Liver (tissue), 3 donors: ENCODE measurements at regions not wholly inside any gene's neighbourhood (a gene's known extent, or its start where the extent isn't known, plus 50 kb on each side); places are given as distances from the start of the nearest gene placed in this dataset.

Source experiments
- ATF3 ChIP-seq: IDR thresholded peaks from 2 replicates; pipeline ENCODE4 v1.6.1; 2016; ENCODE audit warnings: antibody characterized with exemption
- CTCF ChIP-seq: fragments of 150-350 bp; IDR thresholded peaks from 2 replicates; pipeline ENCODE4 v1.5.1; 2017; ENCODE audit warnings: improper control_type of control experiment, low read depth, low read length; ENCODE audit not compliant: missing input control
- EGR1 ChIP-seq, 2 donors: IDR thresholded peaks; 2 replicates each; pipeline ENCODE4 v1.6.1; 2016 to 2018; ENCODE audit warnings: antibody characterized with exemption in 2 of 2, low read depth in 2 of 2
- GABPA ChIP-seq, 2 donors: IDR thresholded peaks in 1 of 2; conservative IDR thresholded peaks in 1 of 2; 2 replicates each; pipeline ENCODE4 v1.6.1; 2016; ENCODE audit warnings: antibody characterized with exemption in 2 of 2, mild to moderate bottlenecking in 1 of 2, moderate library complexity in 1 of 2
- HNF4A ChIP-seq, 2 donors: conservative IDR thresholded peaks; 2 replicates each; pipeline ENCODE4 v1.6.1; 2016; ENCODE audit warnings: antibody characterized with exemption in 2 of 2, mild to moderate bottlenecking in 2 of 2
- HNF4G ChIP-seq: IDR thresholded peaks from 2 replicates; pipeline ENCODE4 v1.6.1; 2016; ENCODE audit warnings: antibody characterized with exemption
- MAX ChIP-seq: IDR thresholded peaks from 2 replicates; pipeline ENCODE4 v1.6.1; 2016; ENCODE audit warnings: antibody characterized with exemption
- RAD21 ChIP-seq, 2 donors: IDR thresholded peaks; 2 replicates each; pipeline ENCODE4 v1.6.1; 2016; ENCODE audit warnings: antibody characterized with exemption in 2 of 2, mild to moderate bottlenecking in 2 of 2
- REST ChIP-seq: IDR thresholded peaks from 2 replicates; pipeline ENCODE4 v1.6.1; 2016; ENCODE audit warnings: antibody characterized with exemption, mild to moderate bottlenecking
- RXRA ChIP-seq, 2 donors: IDR thresholded peaks; 2 replicates each; pipeline ENCODE4 v1.6.1; 2017 to 2018; ENCODE audit warnings: antibody characterized with exemption in 2 of 2, mild to moderate bottlenecking in 1 of 2
- SP1 ChIP-seq: IDR thresholded peaks from 2 replicates; pipeline ENCODE4 v1.6.1; 2018; ENCODE audit warnings: antibody characterized with exemption, mild to moderate bottlenecking
- TAF1 ChIP-seq: conservative IDR thresholded peaks from 2 replicates; pipeline ENCODE4 v1.6.1; 2016; ENCODE audit warnings: antibody characterized with exemption, mild to moderate bottlenecking
- YY1 ChIP-seq: IDR thresholded peaks from 2 replicates; pipeline ENCODE4 v1.6.1; 2016; ENCODE audit warnings: antibody characterized with exemption, mild to moderate bottlenecking
- ZBTB33 ChIP-seq: IDR thresholded peaks from 2 replicates; pipeline ENCODE4 v1.6.1; 2016; ENCODE audit warnings: antibody characterized with exemption
- donor health status: healthy.
- donor health status: healthy.

- TF ChIP-seq CTCF (no peak), RAD21 (IDR thresholded peaks at IDR 0.05) (no peak), HNF4A (conservative IDR thresholded peaks at IDR 0.05) (no peak), SP1 (no peak), YY1 (no peak), TAF1 (no peak), REST (no peak), HNF4G (no peak), RXRA (IDR thresholded peaks at IDR 0.05) (no peak), MAX (no peak), ZBTB33 (no peak), ATF3 (no peak), GABPA (IDR thresholded peaks at IDR 0.05 in 1 of 2, conservative IDR thresholded peaks at IDR 0.05 in 1 of 2) (no peak), EGR1 (IDR thresholded peaks at IDR 0.05; ENCODE audit: low read depth in 2 of 2) (no peak)
Observed at GRCh38 chr12:125512541-125513298, 447.5 kb downstream of the AACS start.
